Stomach (tissue), 8 donors: ENCODE measurements at regions not wholly inside any gene's neighbourhood (a gene's known extent, or its start where the extent isn't known, plus 50 kb on each side); places are given as distances from the start of the nearest gene placed in this dataset.

Source experiments
- DNase-seq, 2 donors: peaks; one replicate each; pipeline versions ENCODE4 v3.0.0 to v3.0.0-alpha.2; 2013 to 2019
- H3K27ac ChIP-seq, 5 donors: fragments of 200-600 bp in 4 of 5; sonication (generic) in 4 of 5; one replicate each; pipeline ENCODE4 v1.5.1; 2013 to 2019; ENCODE audit warnings: mild to moderate bottlenecking in 1 of 5, moderate library complexity in 1 of 5
- H3K27me3 ChIP-seq, 3 donors: fragments of 200-600 bp; sonication (generic); one replicate each; pipeline ENCODE4 v1.5.1; 2017 to 2019; ENCODE audit warnings: mixed run types in 1 of 3
- H3K36me3 ChIP-seq, 4 donors: fragments of 200-600 bp; sonication (generic); 1 replicate in 3 of 4; 2 replicates in 1 of 4; pipeline ENCODE4 v1.5.1; 2016 to 2019
- H3K4me1 ChIP-seq, 4 donors: fragments of 200-600 bp; sonication (generic); one replicate each; pipeline ENCODE4 v1.5.1; 2016 to 2019
- H3K4me3 ChIP-seq, 4 donors: fragments of 200-600 bp; sonication (generic) in 3 of 4; one replicate each; pipeline ENCODE4 v1.5.1; 2016 to 2019; ENCODE audit warnings: mild to moderate bottlenecking in 1 of 4
- H3K9me3 ChIP-seq, 4 donors: fragments of 200-600 bp; sonication (generic); one replicate each; pipeline ENCODE4 v1.5.1; 2016 to 2019
- CTCF ChIP-seq, 7 experiments: fragments of 450-650 bp in 4 of 7; fragments of 200-600 bp in 3 of 7; sonication (generic) in 3 of 7; IDR thresholded peaks; one replicate each; pipeline ENCODE4 v1.5.1; 2016 to 2019; ENCODE audit warnings: antibody characterized with exemption in 7 of 7, control low read depth in 2 of 7, mild to moderate bottlenecking in 1 of 7
- EP300 ChIP-seq: sonication (generic); formaldehyde crosslinking; IDR thresholded peaks from one replicate; pipeline ENCODE4 v1.6.1; 2017; ENCODE audit warnings: antibody characterized with exemption
- POLR2A ChIP-seq, 4 donors: fragments of 450-650 bp; IDR thresholded peaks; one replicate each; pipeline ENCODE4 v1.6.1; 2016; ENCODE audit warnings: antibody characterized with exemption in 4 of 4, control low read depth in 2 of 4, mild to moderate bottlenecking in 1 of 4, moderate library complexity in 1 of 4
- POLR2AphosphoS5 ChIP-seq, 3 donors: sonication (generic); formaldehyde crosslinking; IDR thresholded peaks; one replicate each; pipeline ENCODE4 v1.6.1; 2016; ENCODE audit warnings: antibody characterized with exemption in 3 of 3
- WGBS, 5 donors: extraction: QIAGEN DNeasy Blood & Tissue Kit in 3 of 5; methylation state at CpG; one replicate each; pipeline versions ENCODE4 v1.1.5 to v1.1.7; 2013 to 2018; 5-methylcytosine and 5-hydroxymethylcytosine counted together
- intact Hi-C: fragments of 100-400 bp; cut with DNase I; formaldehyde crosslinking; loops from one replicate; pipeline ENCODE4 v1.15.1; 2023; ENCODE audit warnings: low total_unique reads
- donor health status: healthy with polysubstance abuse.
- donor health status: Bipolar disorder and iron deficiency.
- donor health status: healthy.

GRCh38 chr2:51628917-51629316 is 597.0 kb upstream of the NRXN1 start:
- no peak for TF ChIP-seq POLR2A (IDR thresholded peaks at IDR 0.05)
- no peak for TF ChIP-seq POLR2AphosphoS5 (IDR thresholded peaks at IDR 0.05)
- TF ChIP-seq CTCF (IDR thresholded peaks at IDR 0.05) = no peak
- TF ChIP-seq EP300 = no peak
- Histone ChIP-seq H3K27me3 (no peaks in the 10 kb centered on the region), H3K36me3 (no peaks in the 10 kb centered on the region), H3K4me1 (no peaks in the 10 kb centered on the region), H3K27ac (no peak overlapping the region), H3K4me3 (no peak overlapping the region), H3K9me3 (peaks cover 0 to 8% (median 2%) of the 10 kb centered on the region in 4 donors)
- WGBS, 5 donors = 39 to 60% (median 54%) methylated on average over 3 of the region's 3 CpGs
- peak in 1 of 2 donors; percentile 4 for DNase-seq
- intact Hi-C loops = no loop called here

GRCh38 chr2:51624995-51625394 is 593.1 kb upstream of the NRXN1 start:
- no peak for DNase-seq
- Histone ChIP-seq H3K27me3 (no peaks in the 10 kb centered on the region), H3K9me3 (peaks cover 0 to 10% (median 2%) of the 10 kb centered on the region in 4 donors), H3K4me3 (no peak overlapping the region), H3K27ac (no peak overlapping the region), H3K36me3 (no peaks in the 10 kb centered on the region), H3K4me1 (no peaks in the 10 kb centered on the region)
- 74 to 88% (median 80%) methylated on average over 3 of the region's 3 CpGs for WGBS, 5 donors
- intact Hi-C loops = no loop called here
- TF ChIP-seq POLR2AphosphoS5 (IDR thresholded peaks at IDR 0.05) (no peak), POLR2A (IDR thresholded peaks at IDR 0.05) (no peak), EP300 (no peak)

GRCh38 chr2:51620796-51621195 is 588.9 kb upstream of the NRXN1 start:
- intact Hi-C loops = no loop called here
- DNase-seq = no peak
- 63 to 71% (median 65%) methylated on average over 1 of the region's 1 CpG for WGBS, 5 donors
- H3K27ac ChIP-seq = no peak overlapping the region
- no peaks in the 10 kb centered on the region for H3K36me3 ChIP-seq
- no peaks in the 10 kb centered on the region for H3K27me3 ChIP-seq
- H3K9me3 ChIP-seq = peaks cover 0 to 21% (median 5%) of the 10 kb centered on the region in 4 donors
- H3K4me1 ChIP-seq = no peaks in the 10 kb centered on the region
- TF ChIP-seq EP300 (no peak), POLR2A (IDR thresholded peaks at IDR 0.05) (no peak), POLR2AphosphoS5 (IDR thresholded peaks at IDR 0.05) (no peak), CTCF (IDR thresholded peaks at IDR 0.05) (no peak)
- no peak overlapping the region for H3K4me3 ChIP-seq

GRCh38 chr2:51619961-51620360 is 588.0 kb upstream of the NRXN1 start:
- no peak for DNase-seq
- intact Hi-C loops = no loop called here
- no peaks in the 10 kb centered on the region for H3K4me1 ChIP-seq
- peaks cover 0 to 29% (median 13%) of the 10 kb centered on the region in 4 donors for H3K9me3 ChIP-seq
- no peaks in the 10 kb centered on the region for H3K36me3 ChIP-seq
- no peak overlapping the region for H3K27ac ChIP-seq
- 61 to 83% (median 73%) methylated on average over 1 of the region's 1 CpG for WGBS, 5 donors
- TF ChIP-seq POLR2A (IDR thresholded peaks at IDR 0.05) = no peak
- TF ChIP-seq POLR2AphosphoS5 (IDR thresholded peaks at IDR 0.05) = no peak
- no peak for TF ChIP-seq EP300
- no peak for TF ChIP-seq CTCF (IDR thresholded peaks at IDR 0.05)
- H3K27me3 ChIP-seq = no peaks in the 10 kb centered on the region
- no peak overlapping the region for H3K4me3 ChIP-seq

- Histone ChIP-seq H3K4me3 (no peak overlapping the region), H3K9me3 (peaks cover 4 to 64% (median 41%) of the 10 kb centered on the region in 4 donors), H3K36me3 (no peaks in the 10 kb centered on the region), H3K4me1 (no peaks in the 10 kb centered on the region), H3K27ac (no peak overlapping the region), H3K27me3 (no peaks in the 10 kb centered on the region)
- intact Hi-C loops = no loop called here
- WGBS, 5 donors = 68 to 75% (median 72%) methylated on average over 3 of the region's 3 CpGs
- TF ChIP-seq CTCF (IDR thresholded peaks at IDR 0.05) = no peak
- TF ChIP-seq EP300 = no peak
- no peak for TF ChIP-seq POLR2AphosphoS5 (IDR thresholded peaks at IDR 0.05)
- TF ChIP-seq POLR2A (IDR thresholded peaks at IDR 0.05) = no peak
- DNase-seq = no peak
Observed at GRCh38 chr2:51612387-51612786, 580.5 kb upstream of the NRXN1 start.
